Ishikawa (cell line): ENCODE measurements at regions not wholly inside any gene's neighbourhood (a gene's known extent, or its start where the extent isn't known, plus 50 kb on each side); places are given as distances from the start of the nearest gene placed in this dataset.

Experiments
- CEBPB ChIP-seq: IDR thresholded peaks from 2 replicates; pipeline ENCODE4 v1.6.1; 2012
- CREB1 ChIP-seq: IDR thresholded peaks from 2 replicates; pipeline ENCODE4 v1.6.1; 2012; ENCODE audit warnings: low read depth
- EGR1 ChIP-seq: IDR thresholded peaks from 2 replicates; pipeline ENCODE4 v1.6.1; 2012
- EP300 ChIP-seq: IDR thresholded peaks from 2 replicates; pipeline ENCODE4 v1.6.1; 2012; ENCODE audit warnings: borderline replicate concordance
- FOXM1 ChIP-seq: IDR thresholded peaks from 2 replicates; pipeline ENCODE4 v1.6.1; 2012; ENCODE audit warnings: low read depth, borderline replicate concordance
- NFIC ChIP-seq: IDR thresholded peaks from 2 replicates; pipeline ENCODE4 v1.6.1; 2012
- RAD21 ChIP-seq: IDR thresholded peaks from 2 replicates; pipeline ENCODE4 v1.6.1; 2012; ENCODE audit warnings: low read depth
- TAF1 ChIP-seq: IDR thresholded peaks from 2 replicates; pipeline ENCODE4 v1.6.1; 2012; ENCODE audit warnings: low read depth, mild to moderate bottlenecking
- ZBTB7A ChIP-seq: IDR thresholded peaks from 2 replicates; pipeline ENCODE4 v1.6.1; 2012; ENCODE audit warnings: low read depth
- TF ChIP-seq, protein P1 (sequence below): IDR thresholded peaks from 2 replicates; pipeline ENCODE4 v1.6.1; 2012
- TF ChIP-seq, protein P2 (sequence below): IDR thresholded peaks from 2 replicates; pipeline ENCODE4 v1.6.1; 2012
- TF ChIP-seq, protein P3 (sequence below): IDR thresholded peaks from 2 replicates; pipeline ENCODE4 v1.6.1; 2012; ENCODE audit warnings: low read depth, mild to moderate bottlenecking

DNA sequence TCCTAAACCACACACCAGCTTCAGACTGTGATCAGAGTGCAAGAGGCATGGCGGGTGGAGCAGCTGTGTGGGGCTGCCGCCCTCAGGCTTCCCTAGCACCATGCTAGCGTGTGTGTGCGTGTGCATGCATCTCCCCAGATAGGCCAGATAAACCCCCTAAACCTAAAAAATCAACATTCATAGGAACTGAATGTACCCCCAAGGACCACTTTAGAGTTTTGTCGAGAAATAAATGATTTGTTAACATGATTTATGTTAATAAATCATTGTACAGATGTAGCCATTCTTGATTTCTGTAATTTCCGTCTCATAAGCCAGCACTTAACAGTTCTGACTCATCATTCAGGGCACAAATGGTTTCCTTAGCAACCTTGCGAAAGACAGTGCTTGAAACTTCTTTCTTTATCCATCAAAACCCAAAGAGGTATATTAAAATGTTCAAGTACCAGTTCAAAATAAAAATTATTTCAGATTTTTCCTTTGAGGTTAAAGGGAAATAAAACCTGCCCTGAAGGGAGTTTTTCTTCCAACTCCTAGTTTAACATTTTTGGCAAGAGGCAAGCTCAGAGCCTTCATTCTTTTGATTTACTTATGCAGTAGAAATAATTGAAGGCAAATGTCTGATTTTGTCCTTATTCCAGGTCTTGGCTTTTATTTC lies 206.2 kb upstream of the RGS6 start:
- TF ChIP-seq CREB1 (no peak), RAD21 (no peak), EP300 (no peak), TAF1 (no peak), EGR1 (no peak), CEBPB (no peak), FOXM1 (no peak), NFIC (no peak), ZBTB7A (no peak)
- TF ChIP-seq, protein P1, sequence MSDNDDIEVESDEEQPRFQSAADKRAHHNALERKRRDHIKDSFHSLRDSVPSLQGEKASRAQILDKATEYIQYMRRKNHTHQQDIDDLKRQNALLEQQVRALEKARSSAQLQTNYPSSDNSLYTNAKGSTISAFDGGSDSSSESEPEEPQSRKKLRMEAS: no peak
- TF ChIP-seq, protein P2, sequence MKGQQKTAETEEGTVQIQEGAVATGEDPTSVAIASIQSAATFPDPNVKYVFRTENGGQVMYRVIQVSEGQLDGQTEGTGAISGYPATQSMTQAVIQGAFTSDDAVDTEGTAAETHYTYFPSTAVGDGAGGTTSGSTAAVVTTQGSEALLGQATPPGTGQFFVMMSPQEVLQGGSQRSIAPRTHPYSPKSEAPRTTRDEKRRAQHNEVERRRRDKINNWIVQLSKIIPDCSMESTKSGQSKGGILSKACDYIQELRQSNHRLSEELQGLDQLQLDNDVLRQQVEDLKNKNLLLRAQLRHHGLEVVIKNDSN: no peak
- TF ChIP-seq, protein P3, sequence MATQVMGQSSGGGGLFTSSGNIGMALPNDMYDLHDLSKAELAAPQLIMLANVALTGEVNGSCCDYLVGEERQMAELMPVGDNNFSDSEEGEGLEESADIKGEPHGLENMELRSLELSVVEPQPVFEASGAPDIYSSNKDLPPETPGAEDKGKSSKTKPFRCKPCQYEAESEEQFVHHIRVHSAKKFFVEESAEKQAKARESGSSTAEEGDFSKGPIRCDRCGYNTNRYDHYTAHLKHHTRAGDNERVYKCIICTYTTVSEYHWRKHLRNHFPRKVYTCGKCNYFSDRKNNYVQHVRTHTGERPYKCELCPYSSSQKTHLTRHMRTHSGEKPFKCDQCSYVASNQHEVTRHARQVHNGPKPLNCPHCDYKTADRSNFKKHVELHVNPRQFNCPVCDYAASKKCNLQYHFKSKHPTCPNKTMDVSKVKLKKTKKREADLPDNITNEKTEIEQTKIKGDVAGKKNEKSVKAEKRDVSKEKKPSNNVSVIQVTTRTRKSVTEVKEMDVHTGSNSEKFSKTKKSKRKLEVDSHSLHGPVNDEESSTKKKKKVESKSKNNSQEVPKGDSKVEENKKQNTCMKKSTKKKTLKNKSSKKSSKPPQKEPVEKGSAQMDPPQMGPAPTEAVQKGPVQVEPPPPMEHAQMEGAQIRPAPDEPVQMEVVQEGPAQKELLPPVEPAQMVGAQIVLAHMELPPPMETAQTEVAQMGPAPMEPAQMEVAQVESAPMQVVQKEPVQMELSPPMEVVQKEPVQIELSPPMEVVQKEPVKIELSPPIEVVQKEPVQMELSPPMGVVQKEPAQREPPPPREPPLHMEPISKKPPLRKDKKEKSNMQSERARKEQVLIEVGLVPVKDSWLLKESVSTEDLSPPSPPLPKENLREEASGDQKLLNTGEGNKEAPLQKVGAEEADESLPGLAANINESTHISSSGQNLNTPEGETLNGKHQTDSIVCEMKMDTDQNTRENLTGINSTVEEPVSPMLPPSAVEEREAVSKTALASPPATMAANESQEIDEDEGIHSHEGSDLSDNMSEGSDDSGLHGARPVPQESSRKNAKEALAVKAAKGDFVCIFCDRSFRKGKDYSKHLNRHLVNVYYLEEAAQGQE: no peak
